Keratinocyte (primary cell): ENCODE measurements at regions not wholly inside any gene's neighbourhood (a gene's known extent, or its start where the extent isn't known, plus 50 kb on each side); places are given as distances from the start of the nearest gene placed in this dataset.

Source experiments
- EZH2 ChIP-seq: IDR thresholded peaks from one replicate; pipeline ENCODE4 v1.6.1; 2012; ENCODE audit warnings: inconsistent platforms, mild to moderate bottlenecking, low read length, moderate library complexity
- TF ChIP-seq, protein P1 (sequence below), 3 experiments: IDR thresholded peaks in 1 of 3; conservative IDR thresholded peaks in 1 of 3; optimal IDR thresholded peaks in 1 of 3; 2 replicates in 2 of 3; 3 replicates in 1 of 3; pipeline versions ENCODE3 to v1.5.1; 2011; ENCODE audit warnings: low read length in 3 of 3, mild to moderate bottlenecking in 3 of 3, moderate library complexity in 2 of 3, control low read depth in 1 of 3, inconsistent platforms in 1 of 3; ENCODE audit not compliant: insufficient read depth in 2 of 3; ENCODE audit errors: extremely low read depth in 1 of 3

DNA sequence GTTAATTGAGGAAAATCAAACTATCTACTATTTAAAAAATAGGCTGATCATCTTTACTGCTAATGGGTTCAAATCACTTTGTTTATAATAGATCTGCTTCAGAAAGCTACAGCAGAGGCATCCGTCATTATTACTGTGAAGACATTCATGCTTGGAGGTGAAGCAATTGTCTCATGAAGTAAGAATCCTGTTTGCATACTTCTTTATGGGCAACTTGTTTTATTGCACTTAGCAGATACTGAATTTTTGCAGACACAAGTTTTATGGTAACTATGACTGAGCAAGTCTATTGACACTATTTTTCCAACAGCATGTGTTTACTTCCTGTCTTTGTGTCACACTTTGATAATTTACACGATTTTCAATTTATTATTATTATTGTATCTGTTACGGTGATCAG is 573.9 kb downstream of the RFPL4B start:
- TF ChIP-seq, protein P1, sequence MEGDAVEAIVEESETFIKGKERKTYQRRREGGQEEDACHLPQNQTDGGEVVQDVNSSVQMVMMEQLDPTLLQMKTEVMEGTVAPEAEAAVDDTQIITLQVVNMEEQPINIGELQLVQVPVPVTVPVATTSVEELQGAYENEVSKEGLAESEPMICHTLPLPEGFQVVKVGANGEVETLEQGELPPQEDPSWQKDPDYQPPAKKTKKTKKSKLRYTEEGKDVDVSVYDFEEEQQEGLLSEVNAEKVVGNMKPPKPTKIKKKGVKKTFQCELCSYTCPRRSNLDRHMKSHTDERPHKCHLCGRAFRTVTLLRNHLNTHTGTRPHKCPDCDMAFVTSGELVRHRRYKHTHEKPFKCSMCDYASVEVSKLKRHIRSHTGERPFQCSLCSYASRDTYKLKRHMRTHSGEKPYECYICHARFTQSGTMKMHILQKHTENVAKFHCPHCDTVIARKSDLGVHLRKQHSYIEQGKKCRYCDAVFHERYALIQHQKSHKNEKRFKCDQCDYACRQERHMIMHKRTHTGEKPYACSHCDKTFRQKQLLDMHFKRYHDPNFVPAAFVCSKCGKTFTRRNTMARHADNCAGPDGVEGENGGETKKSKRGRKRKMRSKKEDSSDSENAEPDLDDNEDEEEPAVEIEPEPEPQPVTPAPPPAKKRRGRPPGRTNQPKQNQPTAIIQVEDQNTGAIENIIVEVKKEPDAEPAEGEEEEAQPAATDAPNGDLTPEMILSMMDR (optimal IDR thresholded peaks at IDR 0.05 in 1 of 3, IDR thresholded peaks at IDR 0.05 in 1 of 3, conservative IDR thresholded peaks at IDR 0.05 in 1 of 3; ENCODE audit: extremely low read depth in 1 of 3, insufficient read depth in 2 of 3, low read length in 3 of 3): no peak
- no peak for TF ChIP-seq EZH2
